ENCODE measurements at regions not wholly inside any gene's neighbourhood (a gene's known extent, or its start where the extent isn't known, plus 50 kb on each side); places are given as distances from the start of the nearest gene placed in this dataset.

DNA sequence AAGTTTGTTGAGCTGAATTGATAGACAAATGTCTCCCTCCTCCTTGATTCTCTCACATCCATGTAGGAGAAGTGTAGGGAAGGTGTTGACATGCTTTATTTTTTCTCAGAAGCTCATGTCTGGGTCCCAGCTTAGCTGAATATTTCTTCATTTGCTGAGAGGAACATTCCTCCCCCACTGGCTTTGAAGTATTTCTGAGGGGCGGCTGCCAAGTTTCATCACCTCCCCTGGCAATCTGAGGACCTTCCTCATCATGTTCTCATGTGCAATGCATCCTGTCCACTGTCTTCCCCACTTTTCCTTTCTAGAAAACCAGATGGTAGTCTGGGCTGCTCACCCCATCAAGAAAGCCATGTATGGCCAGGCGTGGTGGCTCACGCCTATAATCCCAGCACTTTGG, 168.9 kb upstream of the RGMA start:
- TF ChIP-seq, protein P1, sequence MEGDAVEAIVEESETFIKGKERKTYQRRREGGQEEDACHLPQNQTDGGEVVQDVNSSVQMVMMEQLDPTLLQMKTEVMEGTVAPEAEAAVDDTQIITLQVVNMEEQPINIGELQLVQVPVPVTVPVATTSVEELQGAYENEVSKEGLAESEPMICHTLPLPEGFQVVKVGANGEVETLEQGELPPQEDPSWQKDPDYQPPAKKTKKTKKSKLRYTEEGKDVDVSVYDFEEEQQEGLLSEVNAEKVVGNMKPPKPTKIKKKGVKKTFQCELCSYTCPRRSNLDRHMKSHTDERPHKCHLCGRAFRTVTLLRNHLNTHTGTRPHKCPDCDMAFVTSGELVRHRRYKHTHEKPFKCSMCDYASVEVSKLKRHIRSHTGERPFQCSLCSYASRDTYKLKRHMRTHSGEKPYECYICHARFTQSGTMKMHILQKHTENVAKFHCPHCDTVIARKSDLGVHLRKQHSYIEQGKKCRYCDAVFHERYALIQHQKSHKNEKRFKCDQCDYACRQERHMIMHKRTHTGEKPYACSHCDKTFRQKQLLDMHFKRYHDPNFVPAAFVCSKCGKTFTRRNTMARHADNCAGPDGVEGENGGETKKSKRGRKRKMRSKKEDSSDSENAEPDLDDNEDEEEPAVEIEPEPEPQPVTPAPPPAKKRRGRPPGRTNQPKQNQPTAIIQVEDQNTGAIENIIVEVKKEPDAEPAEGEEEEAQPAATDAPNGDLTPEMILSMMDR (IDR thresholded peaks at IDR 0.05): no peak
- no peaks in the 10 kb centered on the region for H3K36me3 Mint-ChIP-seq (ENCODE audit: low read depth)
- H3K9me3 Mint-ChIP-seq: no peaks in the 10 kb centered on the region
- H3K27ac Mint-ChIP-seq: no peak overlapping the region
- ATAC-seq (no peak), DNase-seq (no peak)
- intact Hi-C loops (cut with micrococcal nuclease): no loop called here
- POLR2A ChIA-PET: no interaction called here
- H3K27me3 Mint-ChIP-seq: no peaks in the 10 kb centered on the region
- CTCF ChIA-PET: no interaction called here
- no peak overlapping the region for H3K4me3 Mint-ChIP-seq
- no peaks in the 10 kb centered on the region for H3K4me1 Mint-ChIP-seq (ENCODE audit: low read depth)

DNA sequence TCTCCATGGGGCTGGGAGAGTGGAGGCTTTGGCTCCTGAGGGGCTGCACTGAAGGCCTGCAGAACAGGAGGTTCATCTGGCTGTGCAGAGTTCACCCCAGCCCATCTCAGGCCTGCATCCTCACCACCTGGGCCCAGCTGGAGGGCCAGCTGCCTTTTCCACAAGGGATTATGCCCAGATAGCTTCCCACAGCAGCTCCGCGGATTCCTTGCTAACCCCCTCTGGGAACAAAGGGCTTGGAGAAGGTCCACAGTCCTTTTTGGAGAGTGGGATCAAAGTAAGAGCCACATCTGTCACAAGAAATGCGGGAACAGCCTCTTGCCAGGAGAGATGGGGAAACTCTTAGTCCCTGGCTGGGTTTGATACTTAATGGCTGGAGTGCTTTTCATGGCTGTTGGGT, 164.7 kb upstream of the RGMA start:
- H3K27ac Mint-ChIP-seq: no peak overlapping the region
- H3K36me3 Mint-ChIP-seq (ENCODE audit: low read depth): no peaks in the 10 kb centered on the region
- H3K9me3 Mint-ChIP-seq: no peaks in the 10 kb centered on the region
- intact Hi-C loops (cut with micrococcal nuclease): no loop called here
- H3K4me3 Mint-ChIP-seq: no peak overlapping the region
- no peak for ATAC-seq
- no peaks in the 10 kb centered on the region for H3K4me1 Mint-ChIP-seq (ENCODE audit: low read depth)
- TF ChIP-seq, protein P1 (IDR thresholded peaks at IDR 0.05): no peak
- POLR2A ChIA-PET: no interaction called here
- no peaks in the 10 kb centered on the region for H3K27me3 Mint-ChIP-seq
- CTCF ChIA-PET: no interaction called here
- DNase-seq: no peak

DNA sequence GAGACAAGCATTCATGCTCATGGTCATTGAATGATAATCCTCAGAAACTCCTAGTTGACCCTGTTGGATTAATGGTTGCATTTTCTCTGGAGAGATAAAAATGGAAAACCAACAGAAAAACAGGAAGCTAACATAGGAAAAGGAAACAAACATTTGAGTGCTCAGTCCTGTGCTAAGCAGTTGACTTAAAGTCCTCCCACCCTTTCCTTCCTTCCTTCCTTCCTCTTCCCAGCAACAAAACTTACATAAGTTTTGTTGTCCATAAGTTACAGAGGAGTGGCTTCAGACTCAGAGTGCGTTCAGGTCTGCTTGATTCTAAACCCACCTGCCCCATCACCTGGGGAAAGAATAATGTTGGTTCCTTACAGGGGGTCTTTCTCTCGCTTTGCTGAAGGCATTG, 163.8 kb upstream of the RGMA start:
- Mint-ChIP-seq H3K4me3 (no peak overlapping the region), H3K27ac (no peak overlapping the region), H3K4me1 (ENCODE audit: low read depth) (no peaks in the 10 kb centered on the region), H3K9me3 (no peaks in the 10 kb centered on the region), H3K36me3 (ENCODE audit: low read depth) (no peaks in the 10 kb centered on the region), H3K27me3 (peaks cover 3% of the 10 kb centered on the region)
- ChIA-PET POLR2A (no interaction called here), CTCF (no interaction called here)
- ATAC-seq: no peak
- TF ChIP-seq, protein P1 (IDR thresholded peaks at IDR 0.05): no peak
- no peak for DNase-seq
- intact Hi-C loops (cut with micrococcal nuclease): no loop called here

DNA sequence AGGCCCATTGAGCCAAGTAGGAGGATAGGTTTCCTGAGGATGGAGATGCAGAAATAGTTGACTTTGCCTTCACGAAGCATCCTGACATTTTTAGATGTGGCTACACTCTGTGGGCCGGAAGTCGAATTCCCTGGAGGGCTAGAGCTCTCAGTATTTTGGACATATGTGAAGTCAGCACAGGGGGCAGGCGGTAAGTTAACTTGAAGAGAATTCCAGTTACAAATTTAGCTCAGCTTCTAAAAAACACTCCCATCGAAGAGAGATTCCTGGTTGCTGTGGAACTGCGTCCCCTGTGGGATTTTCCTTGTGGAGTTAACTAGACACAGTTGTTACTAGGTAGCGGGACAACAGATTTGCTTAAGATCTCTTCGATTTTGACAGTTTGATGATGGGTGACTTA, 161.9 kb upstream of the RGMA start:
- ChIA-PET CTCF (no interaction called here), POLR2A (no interaction called here)

DNA sequence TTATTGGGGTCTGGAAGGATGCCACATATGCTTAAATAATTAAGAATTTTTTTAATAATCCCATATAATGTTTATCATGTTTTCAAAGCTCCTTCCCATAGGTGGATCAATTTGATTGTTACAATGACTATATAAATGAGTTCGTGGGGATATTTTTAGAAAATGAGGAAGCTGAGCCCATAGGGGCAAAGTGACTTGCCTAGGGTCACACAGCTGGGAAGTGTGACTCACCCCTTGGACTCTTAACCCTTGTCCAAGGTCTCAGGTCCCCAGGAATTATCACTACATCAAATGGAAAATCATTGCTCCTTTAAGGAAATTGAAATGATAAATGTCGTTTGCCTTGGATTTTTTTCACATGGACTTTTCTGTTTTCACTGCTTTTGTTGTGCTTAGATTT, 161.2 kb upstream of the RGMA start:
- Mint-ChIP-seq H3K4me1 (ENCODE audit: low read depth) (peaks cover 3% of the 10 kb centered on the region), H3K27ac (no peak overlapping the region), H3K27me3 (peaks cover 5% of the 10 kb centered on the region), H3K4me3 (no peak overlapping the region), H3K36me3 (ENCODE audit: low read depth) (no peaks in the 10 kb centered on the region), H3K9me3 (no peaks in the 10 kb centered on the region)
- ATAC-seq (no peak), DNase-seq (no peak)
- TF ChIP-seq, protein P1 (IDR thresholded peaks at IDR 0.05): no peak
- POLR2A ChIA-PET: no interaction called here
- intact Hi-C loops (cut with micrococcal nuclease): no loop called here
- CTCF ChIA-PET: no interaction called here

More for the DNA sequence above, 161.9 kb upstream of the RGMA start:
- Mint-ChIP-seq H3K27ac (no peak overlapping the region), H3K27me3 (peaks cover 5% of the 10 kb centered on the region), H3K4me3 (no peak overlapping the region), H3K4me1 (ENCODE audit: low read depth) (peaks cover 3% of the 10 kb centered on the region), H3K36me3 (ENCODE audit: low read depth) (no peaks in the 10 kb centered on the region), H3K9me3 (no peaks in the 10 kb centered on the region)
- intact Hi-C loops (cut with micrococcal nuclease): no loop called here
- no peak for DNase-seq
- no peak for ATAC-seq
- TF ChIP-seq, protein P1 (IDR thresholded peaks at IDR 0.05): no peak
